Choroid plexus epithelial cell (primary cell): ENCODE measurements at regions not wholly inside any gene's neighbourhood (a gene's known extent, or its start where the extent isn't known, plus 50 kb on each side); places are given as distances from the start of the nearest gene placed in this dataset.
"Not testable (repeated sequence)": the region's sequence is repeated elsewhere in the genome, so short reads cannot be mapped to it uniquely, and the experiment has no call there.

Source experiments
- DNase-seq: peaks from one replicate; pipeline ENCODE4 v3.0.0-alpha.2; 2010; ENCODE audit warnings: low read depth
- H3K4me3 ChIP-seq: 2 replicates; pipeline ENCODE4 v1.5.1; 2011; ENCODE audit warnings: low read depth, mild to moderate bottlenecking, control low read depth, low read length, moderate library complexity
- CTCF ChIP-seq: conservative IDR thresholded peaks from 2 replicates; pipeline ENCODE4 v1.5.1; 2011; ENCODE audit warnings: low read depth, mild to moderate bottlenecking, control low read depth, inconsistent platforms, low read length, moderate library complexity

DNA sequence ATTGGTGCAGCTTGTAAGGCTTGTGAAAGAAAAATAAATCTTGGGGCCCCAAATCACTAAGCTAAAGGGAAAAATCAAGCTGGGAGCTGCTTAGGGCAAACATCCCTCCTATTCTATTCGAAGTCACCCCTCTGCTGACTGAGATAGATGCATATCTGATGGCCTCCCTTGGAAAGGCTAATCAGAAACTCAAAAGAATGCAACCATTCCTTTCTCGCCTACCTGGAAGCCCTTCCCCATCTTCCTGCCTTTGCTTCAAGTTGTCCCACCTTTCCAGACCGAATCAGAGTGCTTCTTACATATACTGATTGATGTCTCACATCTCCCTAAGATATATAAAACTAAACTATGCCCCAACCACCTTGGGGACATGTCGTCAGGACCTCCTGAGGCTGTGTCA, 240.3 kb downstream of the SKIDA1 start:
- no peak for DNase-seq

DNA sequence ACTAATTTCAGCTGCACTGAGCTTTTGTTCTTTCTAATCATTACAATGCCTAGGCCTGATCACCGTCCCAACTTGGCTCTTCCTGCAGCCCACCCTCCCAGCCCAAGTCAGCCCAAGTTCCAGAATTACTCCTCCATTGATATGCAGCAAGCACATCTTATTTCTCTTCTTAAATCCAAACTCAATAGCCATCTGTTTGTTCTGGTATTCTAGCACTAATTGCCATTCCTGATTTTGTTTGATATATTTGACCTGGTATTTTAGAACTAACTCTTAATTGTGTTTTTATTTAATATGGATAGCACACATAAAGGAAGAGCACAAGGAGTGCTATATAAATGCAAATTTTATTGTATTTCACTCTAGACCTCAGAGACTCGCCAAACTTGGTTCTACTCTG, 241.2 kb downstream of the SKIDA1 start:
- TF ChIP-seq CTCF = no peak
- no peak overlapping the region for H3K4me3 ChIP-seq
- no peak for DNase-seq

More for the DNA sequence above, 240.3 kb downstream of the SKIDA1 start:
- no peak overlapping the region for H3K4me3 ChIP-seq
- no peak for TF ChIP-seq CTCF

DNA sequence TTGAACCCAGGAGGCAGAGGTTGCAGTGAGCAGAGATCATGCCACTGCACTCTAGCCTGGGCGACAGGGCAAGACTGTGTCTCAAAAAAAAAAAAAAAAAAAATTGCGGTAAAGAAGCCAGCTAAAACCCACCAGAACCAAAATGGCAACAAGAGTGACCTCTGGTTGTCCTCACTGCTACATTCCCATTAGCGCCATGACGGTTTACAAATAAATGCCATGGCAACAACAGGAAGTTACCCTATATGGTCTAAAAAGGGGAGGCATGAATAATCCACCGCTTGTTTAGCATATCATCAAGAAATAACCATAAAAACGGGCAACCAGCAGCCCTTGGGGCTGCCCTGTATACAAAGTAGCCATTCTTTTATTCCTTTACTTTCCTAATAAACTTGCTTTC, 242.4 kb downstream of the SKIDA1 start:
- not testable (repeated sequence) for DNase-seq, H3K4me3 ChIP-seq

DNA sequence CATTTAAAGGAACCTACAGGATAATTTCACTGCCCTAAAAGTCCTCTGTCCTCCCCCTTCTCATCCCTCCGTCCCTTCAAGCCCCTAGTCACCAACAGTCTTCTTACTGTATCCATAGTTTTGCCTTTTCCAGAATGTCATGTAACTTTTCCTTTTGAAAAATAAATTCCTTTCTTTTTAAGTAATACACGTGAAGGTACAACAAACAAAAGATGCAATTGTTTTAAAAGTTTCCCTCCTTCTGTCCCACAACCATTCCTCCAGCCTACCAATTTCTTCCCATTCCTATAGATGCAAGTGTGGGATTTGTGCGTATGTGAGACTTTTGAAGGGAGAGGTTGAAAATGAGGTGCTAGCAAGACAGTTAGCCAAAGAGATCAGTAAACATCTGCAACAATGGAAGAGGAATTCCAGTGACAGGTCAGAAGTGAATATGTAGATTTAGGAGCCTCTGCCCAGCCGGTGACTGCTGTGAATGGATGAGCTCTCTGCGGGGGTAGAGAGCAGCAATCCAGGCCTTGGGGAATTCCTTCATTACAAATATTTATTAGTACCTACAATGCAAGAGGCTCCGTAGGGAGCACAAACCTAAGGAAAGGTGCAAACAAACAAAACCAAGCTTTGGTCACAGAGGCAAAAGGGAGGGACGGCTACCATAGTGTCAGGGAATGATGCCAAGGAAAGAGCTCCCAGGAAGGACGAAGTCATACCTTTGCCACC, 243.6 kb downstream of the SKIDA1 start:
- H3K4me3 ChIP-seq = no peak overlapping the region
- no peak for TF ChIP-seq CTCF
- DNase-seq = no peak

DNA sequence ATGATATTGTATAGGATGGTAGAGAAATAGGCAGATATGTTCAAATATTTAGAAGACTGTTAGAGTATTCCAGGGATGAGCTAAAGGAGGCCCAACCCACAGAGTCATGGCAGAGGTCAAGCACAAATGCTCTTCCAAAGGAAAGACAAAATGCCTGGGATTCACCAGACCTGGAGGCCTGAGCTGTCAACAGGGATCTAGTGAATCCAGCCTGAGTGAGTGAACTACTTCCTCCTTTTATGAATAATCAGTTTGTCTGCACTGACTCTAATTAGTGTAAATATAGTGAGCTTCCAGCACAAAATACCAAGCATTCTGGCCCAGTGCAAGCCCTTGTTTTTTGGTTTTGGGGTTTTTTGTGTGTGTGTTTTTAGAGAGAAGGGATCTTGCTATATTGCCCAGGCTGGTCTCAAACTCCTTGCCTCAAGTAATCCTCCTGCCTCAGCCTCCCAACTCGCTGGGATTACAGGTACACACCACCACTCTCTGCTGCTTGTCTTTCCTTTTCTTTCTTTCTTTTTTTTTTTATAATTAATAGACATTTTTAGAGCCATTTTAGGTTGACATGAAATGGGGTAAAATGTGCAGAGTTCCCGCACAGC, 244.4 kb downstream of the SKIDA1 start:
- TF ChIP-seq CTCF = no peak
- H3K4me3 ChIP-seq = no peak overlapping the region
- no peak for DNase-seq

DNA sequence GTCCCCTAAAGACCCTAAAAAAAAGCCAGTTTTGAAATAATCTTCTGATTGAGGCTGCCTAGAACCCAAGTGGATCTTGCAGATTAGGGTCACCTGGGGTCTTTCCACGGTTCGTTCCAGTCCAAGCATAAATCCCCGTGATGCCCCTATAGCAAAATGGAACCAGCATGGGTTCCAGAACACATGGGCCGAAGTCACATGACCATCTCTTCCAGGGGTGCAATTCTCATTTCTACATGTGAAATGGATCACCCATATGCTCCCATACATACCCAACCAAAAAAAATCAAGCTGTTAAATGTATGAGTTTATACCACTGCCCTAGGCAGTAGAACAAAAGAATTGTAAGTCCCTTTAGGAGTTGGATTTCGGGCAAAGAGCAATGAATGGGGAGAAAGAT, 245.4 kb downstream of the SKIDA1 start:
- TF ChIP-seq CTCF = no peak
- no peak overlapping the region for H3K4me3 ChIP-seq
- no peak for DNase-seq

GRCh38 chr10:21279217-21279575, 246.3 kb downstream of the SKIDA1 start:
- H3K4me3 ChIP-seq = no peak overlapping the region
- TF ChIP-seq CTCF = no peak
- no peak for DNase-seq
